ENCODE measurements at regions not wholly inside any gene's neighbourhood (a gene's known extent, or its start where the extent isn't known, plus 50 kb on each side); places are given as distances from the start of the nearest gene placed in this dataset.
"Not testable (repeated sequence)": the region's sequence is repeated elsewhere in the genome, so short reads cannot be mapped to it uniquely, and the experiment has no call there.

- DNase-seq = no peak
Measured at GRCh38 chr3:168974617-168975403, 688.7 kb downstream of the MECOM start.

DNA sequence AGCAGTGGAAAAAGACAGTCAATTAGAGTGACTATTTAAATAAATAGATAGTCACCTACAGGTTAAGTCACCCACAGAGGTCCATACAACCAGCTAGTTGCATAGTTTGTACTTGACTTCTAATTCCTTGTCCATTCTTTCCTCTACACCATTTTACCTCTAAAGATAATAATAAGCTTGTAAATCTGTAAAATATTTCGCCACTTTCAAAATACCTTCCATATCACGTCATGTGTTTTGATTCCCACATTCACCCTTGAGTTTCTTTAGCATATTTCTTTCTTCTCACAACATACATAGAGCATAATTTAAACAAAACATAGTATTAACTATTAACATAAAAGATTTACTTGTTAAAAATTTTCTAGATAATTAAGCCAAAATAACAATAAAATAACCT, 689.6 kb downstream of the MECOM start:
- no peak for DNase-seq

GRCh38 chr3:168973206-168973605, 690.3 kb downstream of the MECOM start:
- DNase-seq = no peak

DNA sequence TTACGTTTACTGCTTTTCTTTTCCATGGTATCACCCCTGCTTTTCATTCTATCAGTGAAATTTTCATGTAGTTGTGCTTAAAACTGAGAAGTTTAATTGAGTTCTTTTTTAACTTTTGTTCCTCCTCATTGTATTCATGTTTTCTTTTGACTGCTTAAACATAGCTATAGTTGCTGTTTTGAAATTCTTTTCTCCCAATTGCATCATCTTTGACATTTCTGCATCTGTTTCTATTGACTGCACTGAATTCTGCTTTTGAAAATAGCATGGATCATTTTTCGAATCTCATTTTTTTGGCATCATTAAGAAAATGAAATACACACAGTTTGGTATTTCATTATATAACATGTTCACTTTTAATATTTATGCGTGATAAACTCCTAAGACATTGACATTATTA, 694.9 kb downstream of the MECOM start:
- DNase-seq = no peak

- DNase-seq = no peak
Measured at GRCh38 chr3:168964736-168965135, 698.8 kb downstream of the MECOM start.

DNA sequence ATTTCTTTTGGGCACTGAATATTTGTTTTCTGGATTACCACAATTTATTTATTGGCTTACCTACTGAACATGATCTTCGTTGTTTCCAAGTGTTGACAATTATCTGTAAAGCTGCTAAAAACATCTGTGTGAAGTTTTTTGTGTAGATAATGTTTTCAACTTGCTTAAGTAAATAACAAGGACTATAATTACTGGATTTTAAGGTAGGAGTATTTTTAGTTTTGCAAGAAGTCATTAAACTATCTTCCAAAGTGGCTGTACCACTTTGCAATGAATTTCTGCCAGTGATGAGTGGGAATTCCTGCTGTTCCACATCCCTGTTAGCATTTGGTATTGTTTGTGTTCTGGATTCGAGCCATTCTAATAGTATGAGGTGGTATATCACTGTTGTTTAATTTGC, 702.2 kb downstream of the MECOM start:
- no peak for DNase-seq

GRCh38 chr3:168959731-168960130, 703.8 kb downstream of the MECOM start:
- DNase-seq = no peak

DNA sequence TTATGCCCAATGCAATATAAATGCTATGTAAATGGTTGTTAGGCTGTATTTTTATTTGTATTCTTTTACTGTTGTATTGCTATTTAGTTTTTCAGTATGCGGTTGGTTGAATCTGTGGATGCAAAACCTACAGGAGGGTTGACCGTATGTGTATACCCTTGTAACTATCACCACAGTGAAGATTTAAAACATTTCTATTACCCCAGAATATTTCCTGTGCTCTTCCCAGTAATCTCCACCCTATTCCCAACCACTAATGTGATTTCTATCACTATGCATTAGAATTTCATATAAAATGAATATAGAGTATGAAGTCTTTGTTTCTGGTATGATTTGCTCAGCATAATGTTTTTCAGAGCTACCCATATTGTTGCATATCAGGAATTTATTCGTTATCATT, 705.0 kb downstream of the MECOM start:
- DNase-seq = no peak

DNA sequence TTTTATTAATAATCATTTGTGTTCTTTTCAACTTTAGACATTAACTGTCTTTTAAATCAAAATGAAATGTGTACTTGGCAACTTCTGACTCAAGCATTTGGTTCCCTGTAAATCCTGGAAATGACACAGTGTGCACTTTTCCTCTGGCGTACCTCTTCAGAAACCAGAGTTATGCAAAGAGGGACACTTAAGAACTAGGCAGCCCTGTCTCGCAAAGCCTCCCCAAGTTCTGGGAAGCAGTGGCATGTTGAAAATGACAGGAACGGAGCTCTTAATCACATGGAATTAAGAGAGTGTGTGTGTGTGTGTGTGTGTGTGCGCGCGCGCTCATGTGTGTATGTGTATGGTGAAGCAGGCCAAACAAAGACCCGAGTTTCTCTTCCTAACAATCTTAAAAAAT, 707.4 kb downstream of the MECOM start:
- no peak for DNase-seq

DNA sequence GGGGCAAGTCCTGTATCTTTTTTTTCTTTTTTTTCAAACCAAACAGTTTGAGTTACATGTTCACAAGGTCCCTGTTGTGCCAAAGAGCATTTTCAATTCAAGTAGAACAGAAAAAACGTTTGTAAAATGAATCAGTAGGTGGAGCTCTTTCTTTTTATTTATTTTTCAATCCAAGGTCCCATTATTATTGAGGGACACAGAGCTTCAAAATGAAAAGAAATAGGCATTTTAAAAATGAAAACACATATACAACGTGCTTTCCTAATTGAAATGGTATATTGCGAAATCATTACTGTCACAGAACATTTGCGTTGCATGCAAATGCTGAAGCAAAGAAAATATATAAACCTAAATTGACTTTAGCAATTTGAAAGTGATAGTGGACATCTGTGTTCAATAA, 711.0 kb downstream of the MECOM start:
- no peak for DNase-seq

DNA sequence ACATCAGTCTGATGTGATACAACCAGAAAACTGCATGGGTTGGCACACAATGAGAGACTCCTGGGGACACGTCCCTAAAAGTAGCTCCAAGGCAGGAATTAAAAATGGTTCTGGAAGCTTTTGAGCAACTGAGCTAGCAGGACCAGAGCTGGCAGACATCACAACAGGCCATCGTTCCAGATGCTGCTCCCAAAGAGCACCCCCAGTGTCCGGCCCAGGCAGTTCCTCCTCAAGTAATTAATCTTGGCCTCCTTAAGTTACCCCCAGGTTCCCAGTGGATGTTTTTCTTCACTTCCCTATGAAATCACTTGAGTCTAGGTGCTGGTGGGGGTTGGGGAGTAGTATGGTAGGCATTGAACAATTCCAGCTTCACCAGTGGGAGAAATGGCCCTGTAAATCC, 711.6 kb downstream of the MECOM start:
- DNase-seq = no peak

- no peak for DNase-seq
Measured at GRCh38 chr3:168951368-168951767, 712.1 kb downstream of the MECOM start.

GRCh38 chr3:168950622-168951021, 712.9 kb downstream of the MECOM start:
- DNase-seq = no peak

- DNase-seq = no peak
Measured at GRCh38 chr3:168939651-168940238, 723.8 kb downstream of the MECOM start.

GRCh38 chr3:168933614-168934013, 729.9 kb downstream of the MECOM start:
- DNase-seq = no peak

GRCh38 chr3:168929997-168930396, 733.5 kb downstream of the MECOM start:
- DNase-seq = not testable (repeated sequence)

DNA sequence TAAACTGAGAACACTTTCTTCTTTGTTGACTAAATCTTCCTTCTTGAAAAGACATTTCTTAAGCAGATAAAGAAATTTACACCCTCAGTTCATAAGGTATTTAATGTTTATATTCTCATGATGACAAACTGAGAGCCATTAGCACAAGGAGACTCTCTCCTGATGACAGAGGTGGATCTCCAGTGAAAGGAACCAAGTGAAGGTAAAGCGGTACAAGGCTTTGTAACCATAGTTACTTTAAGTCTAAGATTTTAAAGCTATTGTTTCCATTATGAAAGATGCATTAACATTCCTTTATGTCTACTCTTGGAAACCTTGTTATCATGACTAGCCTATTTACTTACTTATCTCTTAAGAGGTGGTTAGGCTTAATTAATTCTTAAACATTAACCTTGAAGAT, 737.1 kb downstream of the MECOM start:
- DNase-seq = no peak

- no peak for DNase-seq
Measured at GRCh38 chr3:168925568-168925967, 737.9 kb downstream of the MECOM start.

- DNase-seq = no peak
Measured at GRCh38 chr3:168914662-168915061, 748.9 kb downstream of the MECOM start.

GRCh38 chr3:168909260-168909659, 754.3 kb downstream of the MECOM start:
- DNase-seq = no peak

DNA sequence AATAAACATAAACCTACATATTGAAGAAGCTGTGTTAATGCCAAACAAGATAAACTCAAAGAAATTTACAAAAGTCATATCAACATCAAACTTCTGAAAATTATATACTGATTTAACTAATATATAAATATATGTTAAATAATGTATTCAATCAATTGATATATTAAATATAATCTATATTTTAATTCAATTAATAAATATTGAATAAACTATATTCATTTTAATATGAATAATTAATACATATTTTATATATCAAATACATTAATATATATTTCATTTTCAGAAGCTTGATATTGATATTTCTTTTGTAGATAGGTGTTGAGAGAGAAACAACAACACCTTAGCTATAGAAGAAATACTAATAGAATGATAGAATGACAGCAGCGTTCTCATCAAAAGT, 768.1 kb downstream of the MECOM start:
- no peak for DNase-seq

DNA sequence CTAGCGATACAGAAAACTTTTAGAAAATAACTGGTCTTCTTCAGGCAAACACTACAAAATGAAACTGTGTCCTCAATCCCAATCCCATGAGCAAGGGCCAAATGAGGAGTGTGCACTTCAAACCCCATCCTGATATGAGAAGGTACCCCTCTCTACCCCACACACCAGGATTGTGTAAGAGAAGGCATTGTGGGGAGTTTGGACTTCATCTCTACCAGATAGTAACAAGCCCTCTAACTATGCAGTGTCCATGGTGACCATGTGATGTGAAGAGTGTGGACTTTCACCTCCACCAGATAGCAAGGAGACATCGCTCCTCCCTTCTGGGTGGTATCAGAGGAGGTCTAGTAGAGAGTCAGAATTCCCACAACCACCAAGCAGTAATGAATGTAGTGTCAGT, 769.3 kb downstream of the MECOM start:
- no peak for DNase-seq

GRCh38 chr3:168889666-168890065, 773.8 kb downstream of the MECOM start:
- no peak for DNase-seq

GRCh38 chr3:168888781-168889180, 774.7 kb downstream of the MECOM start:
- DNase-seq = no peak

- DNase-seq = no peak
Measured at GRCh38 chr3:168885028-168885427, 778.5 kb downstream of the MECOM start.

All from activated CD8-positive, alpha-beta memory T cell treated with anti-CD3 and anti-CD28 coated beads for 24 hours (primary cell).